ENCODE measurements at regions not wholly inside any gene's neighbourhood (a gene's known extent, or its start where the extent isn't known, plus 50 kb on each side); places are given as distances from the start of the nearest gene placed in this dataset.
A peak's percentile ranks its signal among the peaks of the same experiment; 100 is the strongest.
"Not testable (repeated sequence)": the region's sequence is repeated elsewhere in the genome, so short reads cannot be mapped to it uniquely, and the experiment has no call there.

GRCh38 chr10:121400507-121400906 is 197.7 kb downstream of the FGFR2 start:
- not testable (repeated sequence) for DNase-seq

GRCh38 chr10:121403527-121403926 is 194.7 kb downstream of the FGFR2 start:
- no peak for DNase-seq

- no peak for DNase-seq
Observed at GRCh38 chr10:121404611-121405010, 193.6 kb downstream of the FGFR2 start.

GRCh38 chr10:121405096-121405495 is 193.1 kb downstream of the FGFR2 start:
- no peak for DNase-seq

- no peak for DNase-seq
Observed at GRCh38 chr10:121405549-121405948, 192.7 kb downstream of the FGFR2 start.

GRCh38 chr10:121405953-121406352 is 192.3 kb downstream of the FGFR2 start:
- no peak for DNase-seq

GRCh38 chr10:121406823-121407545 is 191.3 kb downstream of the FGFR2 start:
- no peak for DNase-seq

GRCh38 chr10:121409466-121410104 is 188.7 kb downstream of the FGFR2 start:
- DNase-seq, result no peak

GRCh38 chr10:121411004-121411403 is 187.2 kb downstream of the FGFR2 start:
- DNase-seq, result no peak

- no peak for DNase-seq
Observed at GRCh38 chr10:121413951-121414350, 184.3 kb downstream of the FGFR2 start.

- DNase-seq, result no peak
Observed at GRCh38 chr10:121414366-121415062, 183.7 kb downstream of the FGFR2 start.

- DNase-seq, result no peak
Observed at GRCh38 chr10:121415063-121415399, 183.2 kb downstream of the FGFR2 start.

- DNase-seq, result no peak
Observed at GRCh38 chr10:121416071-121416470, 182.2 kb downstream of the FGFR2 start.

- DNase-seq, result no peak
Observed at GRCh38 chr10:121417298-121417697, 180.9 kb downstream of the FGFR2 start.

GRCh38 chr10:121418126-121418777 is 180.0 kb downstream of the FGFR2 start:
- peak; percentile 51 for DNase-seq

- DNase-seq, result no peak
Observed at GRCh38 chr10:121420006-121420405, 178.2 kb downstream of the FGFR2 start.

- DNase-seq, result no peak
Observed at GRCh38 chr10:121422096-121422495, 176.1 kb downstream of the FGFR2 start.

GRCh38 chr10:121425623-121426022 is 172.6 kb downstream of the FGFR2 start:
- DNase-seq, result peak; percentile 6

GRCh38 chr10:121426307-121426706 is 171.9 kb downstream of the FGFR2 start:
- DNase-seq, result no peak
